HCT116 (cell line): ENCODE measurements at regions not wholly inside any gene's neighbourhood (a gene's known extent, or its start where the extent isn't known, plus 50 kb on each side); places are given as distances from the start of the nearest gene placed in this dataset.

Experiments used
- ATAC-seq: fragments of 200-7000 bp; cut with Tn5 transposase; 2 replicates; pipeline ENCODE4 v1.9.1; 2020; ENCODE audit warnings: mild to moderate bottlenecking, moderate library complexity
- BruUV-seq: library from RNA; stranded (reverse); fragments of 400-500 nt; replicated peaks from 2 replicates; lab custom pipeline; 2021; lab: Mats Ljungman, UMichigan
- CTCF ChIA-PET: fragments of 300-600 bp; sonication (Branson Sonifier 250); formaldehyde crosslinking; loops from one replicate; lab custom pipeline; 2021; ENCODE audit warnings: antibody characterized with exemption; lab: Charles Lee
- POLR2A ChIA-PET: fragments of 300-600, 350-600 bp; sonication (Branson Sonifier 250); formaldehyde crosslinking; loops from one replicate; lab custom pipeline; 2021; ENCODE audit warnings: antibody characterized with exemption; lab: Charles Lee
- RAD21 ChIA-PET, 2 experiments: fragments of 300-600 bp; sonication (Branson Sonifier 250); formaldehyde crosslinking; loops; one replicate each; lab custom pipeline; 2023; ENCODE audit warnings: low total read pairs in 2 of 2; ENCODE audit not compliant: uncharacterized antibody in 2 of 2, unreplicated experiment in 2 of 2, low non-redundant PET in 1 of 2; lab: Charles Lee
- DNase-seq: peaks from one replicate; pipeline ENCODE4 v3.0.0-alpha.2; 2010; ENCODE audit warnings: low read depth, low spot score
- H2AFZ ChIP-seq: fragments of 200-600 bp; shearing (Covaris generic), sonication (generic); 2 replicates; pipeline ENCODE4 v1.6.1; 2017; ENCODE audit warnings: low read depth, mixed run types, mixed read lengths, antibody characterized with exemption, low read length; ENCODE audit not compliant: poor library complexity, severe bottlenecking
- H3K27ac ChIP-seq: 2 replicates; pipeline ENCODE4 v1.5.1; 2012; ENCODE audit warnings: low read depth, low read length
- H3K27me3 ChIP-seq: fragments of 200-600 bp; sonication (generic); 2 replicates; pipeline ENCODE4 v1.6.1; 2016; ENCODE audit warnings: mixed run types, low read length, mixed read lengths; ENCODE audit not compliant: insufficient read depth
- H3K36me3 ChIP-seq, 2 experiments: fragments of 200-500 bp in 1 of 2; fragments of 200-600 bp in 1 of 2; sonication (Bioruptor generic) in 1 of 2; sonication (generic) in 1 of 2; 2 replicates each; pipeline versions ENCODE4 v1.5.1 to v1.6.1; 2014 to 2016; ENCODE audit warnings: low read length in 2 of 2, inconsistent platforms in 1 of 2, mixed read lengths in 1 of 2, mixed run types in 1 of 2; ENCODE audit not compliant: insufficient read depth in 2 of 2, control insufficient read depth in 1 of 2
- H3K4me1 ChIP-seq, 2 experiments: fragments of 200-600 bp in 1 of 2; sonication (generic) in 1 of 2; 2 replicates each; pipeline versions ENCODE4 v1.5.1 to v1.6.1; 2012 to 2017; ENCODE audit warnings: low read length in 2 of 2, inconsistent platforms in 1 of 2, mild to moderate bottlenecking in 1 of 2, mixed read lengths in 1 of 2, mixed run types in 1 of 2, moderate library complexity in 1 of 2; ENCODE audit not compliant: insufficient read depth in 2 of 2, control insufficient read depth in 1 of 2
- H3K4me2 ChIP-seq: fragments of 200-600 bp; sonication (generic); 2 replicates; pipeline ENCODE4 v1.6.1; 2017; ENCODE audit warnings: mixed run types, low read length, mixed read lengths
- H3K4me3 ChIP-seq, 2 experiments: fragments of 200-600 bp in 1 of 2; sonication (generic) in 1 of 2; replicated peaks in 1 of 2; 2 replicates each; pipeline ENCODE4 v1.5.1; 2011 to 2016; ENCODE audit warnings: low read length in 2 of 2, control low read depth in 1 of 2, low read depth in 1 of 2, mild to moderate bottlenecking in 1 of 2, mixed read lengths in 1 of 2, mixed run types in 1 of 2
- H3K79me2 ChIP-seq: fragments of 200-600 bp; sonication (generic); 2 replicates; pipeline ENCODE4 v1.6.1; 2017; ENCODE audit warnings: mild to moderate bottlenecking, mixed run types, low read length, moderate library complexity, mixed read lengths; ENCODE audit not compliant: insufficient read depth
- H3K9ac ChIP-seq: fragments of 200-600 bp; sonication (generic); 2 replicates; pipeline ENCODE4 v1.6.1; 2016; ENCODE audit warnings: low read length, mixed read lengths
- H3K9me2 ChIP-seq: fragments of 200-600 bp; sonication (generic), shearing (Covaris generic); 2 replicates; pipeline ENCODE4 v1.6.1; 2017; ENCODE audit warnings: mixed run types, mild to moderate bottlenecking, moderate library complexity; ENCODE audit not compliant: insufficient read depth
- H3K9me3 ChIP-seq, 2 experiments: fragments of 200-500 bp in 1 of 2; fragments of 200-600 bp in 1 of 2; sonication (Bioruptor generic) in 1 of 2; sonication (generic) in 1 of 2; 2 replicates each; pipeline ENCODE4 v1.6.1; 2014 to 2017; ENCODE audit warnings: low read length in 2 of 2, mixed read lengths in 2 of 2, inconsistent platforms in 1 of 2, low read depth in 1 of 2, mild to moderate bottlenecking in 1 of 2, mixed run types in 1 of 2, moderate library complexity in 1 of 2; ENCODE audit not compliant: control insufficient read depth in 1 of 2, insufficient read depth in 1 of 2
- H4K20me1 ChIP-seq: fragments of 200-600 bp; sonication (generic), shearing (Covaris generic); 2 replicates; pipeline ENCODE4 v1.6.1; 2017; ENCODE audit warnings: mixed run types, mild to moderate bottlenecking, moderate library complexity; ENCODE audit not compliant: insufficient read depth
- CBX3 ChIP-seq: IDR thresholded peaks from 2 replicates; pipeline ENCODE4 v1.6.1; 2012; ENCODE audit warnings: low read depth
- ELF1 ChIP-seq: IDR thresholded peaks from 2 replicates; pipeline ENCODE4 v1.6.1; 2012; ENCODE audit warnings: low read depth, borderline replicate concordance
- FOSL1 ChIP-seq: IDR thresholded peaks from 2 replicates; pipeline ENCODE4 v1.6.1; 2012; ENCODE audit warnings: low read depth
- JUND ChIP-seq: IDR thresholded peaks from 2 replicates; pipeline ENCODE4 v1.6.1; 2012
- POLR2A ChIP-seq: IDR thresholded peaks from 2 replicates; pipeline ENCODE4 v1.7.0; 2011; ENCODE audit warnings: borderline replicate concordance; ENCODE audit not compliant: insufficient read depth, insufficient read length; ENCODE audit errors: extremely low read depth
- POLR2AphosphoS5 ChIP-seq: IDR thresholded peaks from 2 replicates; pipeline ENCODE4 v1.6.1; 2011; ENCODE audit warnings: mild to moderate bottlenecking, low read depth, low read length, moderate library complexity
- REST ChIP-seq: IDR thresholded peaks from 2 replicates; pipeline ENCODE4 v1.6.1; 2012; ENCODE audit warnings: low read depth
- SIN3A ChIP-seq: IDR thresholded peaks from 2 replicates; pipeline ENCODE4 v1.6.1; 2012; ENCODE audit warnings: low read depth
- SP1 ChIP-seq: IDR thresholded peaks from 2 replicates; pipeline ENCODE4 v1.6.1; 2012; ENCODE audit warnings: low read depth
- SRF ChIP-seq: IDR thresholded peaks from 2 replicates; pipeline ENCODE4 v1.6.1; 2012; ENCODE audit warnings: low read depth
- TCF7L2 ChIP-seq: IDR thresholded peaks from 2 replicates; pipeline ENCODE4 v1.7.0; 2011; ENCODE audit warnings: borderline replicate concordance, inconsistent platforms; ENCODE audit not compliant: insufficient read depth, insufficient read length; ENCODE audit errors: extremely low read depth
- YY1 ChIP-seq: IDR thresholded peaks from 2 replicates; pipeline ENCODE4 v1.6.1; 2011; ENCODE audit warnings: low read length, low read depth, moderate library complexity, mild to moderate bottlenecking; ENCODE audit not compliant: insufficient replicate concordance; ENCODE audit errors: extremely low read depth
- ZFX ChIP-seq: fragments of 450-650 bp; IDR thresholded peaks from 2 replicates; pipeline ENCODE4 v1.6.1; 2017
- ZNF274 ChIP-seq: fragments of 200-500 bp; sonication (Bioruptor generic); IDR thresholded peaks from 2 replicates; pipeline ENCODE4 v1.6.1; 2014; ENCODE audit warnings: mild to moderate bottlenecking, low read depth, low read length, inconsistent platforms
- intact Hi-C: fragments of 100-400 bp; cut with micrococcal nuclease; formaldehyde crosslinking; loops from 2 replicates; pipeline ENCODE4 v1.10.0; 2022

DNA sequence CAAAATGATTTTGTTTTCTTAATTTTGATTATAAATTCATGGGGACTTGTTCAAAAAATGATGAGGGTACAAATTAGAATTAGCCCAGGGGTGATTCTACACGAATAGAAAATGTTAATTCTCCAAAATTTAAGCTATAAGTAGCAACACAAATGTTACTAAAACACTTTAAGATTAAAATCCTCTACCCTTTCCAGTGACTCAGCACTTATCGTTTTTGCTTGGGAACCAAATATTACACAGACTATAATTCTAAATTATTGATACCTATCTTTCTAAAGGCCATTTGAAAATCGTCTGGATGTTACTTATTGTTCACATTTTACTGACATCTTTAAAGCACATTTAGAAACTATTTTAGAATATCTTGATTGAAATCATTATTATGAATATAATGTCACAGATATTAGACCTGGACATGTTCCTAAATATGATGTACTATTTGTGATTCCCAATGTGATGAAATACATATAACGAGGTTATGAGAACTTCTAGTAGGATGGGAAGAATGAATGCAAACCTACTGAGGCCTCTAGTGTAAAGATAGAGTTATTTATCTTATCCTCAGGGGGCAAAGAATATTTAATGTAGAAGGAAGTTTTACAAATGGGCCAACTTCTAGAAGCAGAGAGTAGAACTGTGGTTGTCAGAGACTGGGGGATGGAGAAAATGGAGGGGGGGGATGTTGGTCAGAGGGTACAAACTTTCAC is 132.0 kb upstream of the TP63 start:
- BruUV-seq = no TSS peak
- no peaks in the 10 kb centered on the region for H3K9me2 ChIP-seq
- H3K36me3 ChIP-seq = no peaks in the 10 kb centered on the region
- H3K9ac ChIP-seq = no peak overlapping the region
- intact Hi-C loops = no loop called here
- ChIA-PET CTCF (no interaction called here), RAD21 (no interaction called here), POLR2A (no interaction called here)
- no peak overlapping the region for H3K4me2 ChIP-seq
- H3K27ac ChIP-seq = no peak overlapping the region
- no peak for ATAC-seq
- DNase-seq = no peak
- no peaks in the 10 kb centered on the region for H4K20me1 ChIP-seq
- H3K9me3 ChIP-seq = no peaks in the 10 kb centered on the region
- no peaks in the 10 kb centered on the region for H3K27me3 ChIP-seq
- TF ChIP-seq POLR2A (no peak), POLR2AphosphoS5 (no peak), YY1 (no peak), ELF1 (no peak), REST (no peak), JUND (no peak), ZFX (no peak), ZNF274 (no peak), FOSL1 (no peak), SP1 (no peak), SRF (no peak), SIN3A (no peak), TCF7L2 (no peak), CBX3 (no peak)
- TF ChIP-seq, all 23 proteins: peak for 0
- Histone ChIP-seq H3K4me3 (no peak overlapping the region), H3K79me2 (no peaks in the 10 kb centered on the region), H2AFZ (no peak overlapping the region), H3K4me1 (no peaks in the 10 kb centered on the region)
